H1 (cell line): ENCODE measurements at regions not wholly inside any gene's neighbourhood (a gene's known extent, or its start where the extent isn't known, plus 50 kb on each side); places are given as distances from the start of the nearest gene placed in this dataset.

Experiments
- CTCF ChIA-PET: fragments of 300-600 bp; sonication (Branson Sonifier 250); formaldehyde crosslinking; loops from one replicate; lab custom pipeline; 2021; ENCODE audit not compliant: partially characterized antibody; lab: Charles Lee
- POLR2A ChIA-PET: fragments of 300-600 bp; sonication (Branson Sonifier 250); formaldehyde crosslinking; loops from one replicate; lab custom pipeline; 2021; ENCODE audit warnings: inconsistent platforms; ENCODE audit not compliant: partially characterized antibody; lab: Charles Lee
- DNase-seq, 2 experiments: peaks; one replicate each; pipeline versions ENCODE4 v3.0.0 to v3.0.0-alpha.2; 2010 to 2022; ENCODE audit warnings: low spot score in 2 of 2, low read depth in 1 of 2, mixed read lengths in 1 of 2
- FAIRE-seq: peaks from 2 replicates; lab custom pipeline; 2011; peaks lifted over from hg19 to GRCh38; lab: Jason Lieb, UNC
- H2AFZ ChIP-seq: 2 replicates; pipeline ENCODE4 v1.8.1; 2012; ENCODE audit warnings: low read length, inconsistent platforms
- H2AK5ac ChIP-seq: 2 replicates; pipeline ENCODE4 v1.6.1; 2013; ENCODE audit warnings: low read depth, low read length
- H2BK120ac ChIP-seq: replicated peaks from 2 replicates; pipeline ENCODE3; 2013; ENCODE audit warnings: low read depth, low read length, inconsistent platforms
- H2BK12ac ChIP-seq: 2 replicates; pipeline ENCODE4 v1.6.1; 2013; ENCODE audit warnings: low read depth, low read length
- H2BK15ac ChIP-seq: 2 replicates; pipeline ENCODE4 v1.6.1; 2013; ENCODE audit warnings: low read length
- H2BK20ac ChIP-seq: 2 replicates; pipeline ENCODE4 v1.6.1; 2013; ENCODE audit warnings: low read length
- H2BK5ac ChIP-seq: 2 replicates; pipeline ENCODE4 v1.6.1; 2013; ENCODE audit warnings: low read depth, low read length
- H3K14ac ChIP-seq: 2 replicates; pipeline ENCODE4 v1.6.1; 2013; ENCODE audit warnings: inconsistent platforms; ENCODE audit not compliant: insufficient read length
- H3K18ac ChIP-seq: 2 replicates; pipeline ENCODE4 v1.6.1; 2013; ENCODE audit warnings: low read length; ENCODE audit errors: extremely low read depth
- H3K23ac ChIP-seq: 2 replicates; pipeline ENCODE4 v1.6.1; 2013; ENCODE audit warnings: inconsistent platforms; ENCODE audit not compliant: insufficient read length
- H3K23me2 ChIP-seq: 2 replicates; pipeline ENCODE4 v1.6.1; 2013; ENCODE audit warnings: low read depth, low read length
- H3K27ac ChIP-seq: 2 replicates; pipeline ENCODE4 v1.6.1; 2011; ENCODE audit warnings: low read depth, low read length, inconsistent platforms
- H3K27me3 ChIP-seq, 4 experiments: replicated peaks in 1 of 4; 1 replicate in 1 of 4; 2 replicates in 3 of 4; pipeline versions ENCODE4 v1.6.1 to v1.8.1; 2011 to 2013; ENCODE audit warnings: low read length in 3 of 4, mild to moderate bottlenecking in 3 of 4, inconsistent platforms in 2 of 4, mixed read lengths in 2 of 4, moderate library complexity in 1 of 4; ENCODE audit not compliant: control insufficient read depth in 3 of 4, insufficient read depth in 3 of 4; ENCODE audit errors: extremely low read depth in 1 of 4
- H3K36me3 ChIP-seq, 4 experiments: 2 replicates each; pipeline versions ENCODE4 v1.6.1 to v1.8.1; 2011 to 2013; ENCODE audit warnings: mild to moderate bottlenecking in 4 of 4, low read length in 3 of 4, moderate library complexity in 2 of 4, control low read depth in 1 of 4, inconsistent platforms in 1 of 4; ENCODE audit not compliant: insufficient read depth in 4 of 4, control insufficient read depth in 2 of 4
- H3K4ac ChIP-seq: replicated peaks from 2 replicates; pipeline ENCODE3; 2013; ENCODE audit warnings: low read length, low read depth, mixed read lengths, inconsistent platforms; ENCODE audit not compliant: insufficient read length
- H3K4me1 ChIP-seq, 4 experiments: replicated peaks in 1 of 4; 1 replicate in 1 of 4; 2 replicates in 3 of 4; pipeline versions ENCODE4 v1.6.1 to v1.8.1; 2011 to 2013; ENCODE audit warnings: low read length in 3 of 4, inconsistent platforms in 2 of 4, mixed read lengths in 1 of 4; ENCODE audit not compliant: insufficient read depth in 4 of 4, control insufficient read depth in 3 of 4
- H3K4me2 ChIP-seq, 2 experiments: 2 replicates each; pipeline versions ENCODE4 v1.6.1 to v1.8.1; 2011 to 2013; ENCODE audit warnings: low read depth in 2 of 2, low read length in 2 of 2, control low read depth in 1 of 2, inconsistent platforms in 1 of 2, mild to moderate bottlenecking in 1 of 2; ENCODE audit not compliant: insufficient read depth in 1 of 2
- H3K4me3 ChIP-seq, 4 experiments: fragments of 200-600, 300-600 bp in 1 of 4; sonication (generic), shearing (Covaris generic), sonication (Bioruptor Twin) in 1 of 4; 2 replicates each; pipeline versions ENCODE4 v1.5.1 to v1.8.1; 2011 to 2016; ENCODE audit warnings: low read length in 4 of 4, low read depth in 3 of 4, control low read depth in 2 of 4, inconsistent platforms in 2 of 4, mild to moderate bottlenecking in 2 of 4, mixed read lengths in 1 of 4, moderate library complexity in 1 of 4; ENCODE audit not compliant: insufficient read depth in 2 of 4; ENCODE audit errors: extremely low read depth in 1 of 4
- H3K56ac ChIP-seq: replicated peaks from 2 replicates; pipeline ENCODE3; 2013; ENCODE audit warnings: low read depth, mild to moderate bottlenecking, mixed read lengths, low read length, inconsistent platforms; ENCODE audit not compliant: insufficient read length
- H3K79me1 ChIP-seq: 2 replicates; pipeline ENCODE4 v1.6.1; 2013; ENCODE audit warnings: low read depth, low read length, control low read depth
- H3K79me2 ChIP-seq, 2 experiments: 2 replicates each; pipeline versions ENCODE4 v1.6.1 to v1.8.1; 2012 to 2013; ENCODE audit warnings: low read length in 2 of 2, mild to moderate bottlenecking in 2 of 2, inconsistent platforms in 1 of 2; ENCODE audit not compliant: insufficient read depth in 2 of 2, control insufficient read depth in 1 of 2
- H3K9ac ChIP-seq, 4 experiments: replicated peaks in 1 of 4; 1 replicate in 1 of 4; 2 replicates in 3 of 4; pipeline versions ENCODE4 v1.6.1 to v1.8.1; 2011 to 2013; ENCODE audit warnings: low read depth in 3 of 4, low read length in 3 of 4, control low read depth in 2 of 4, mild to moderate bottlenecking in 2 of 4, moderate library complexity in 2 of 4, inconsistent platforms in 1 of 4; ENCODE audit errors: extremely low read depth in 1 of 4
- H3K9me3 ChIP-seq, 2 experiments: 2 replicates each; pipeline versions ENCODE4 v1.6.1 to v1.8.1; 2012 to 2013; ENCODE audit warnings: mild to moderate bottlenecking in 2 of 2, moderate library complexity in 2 of 2, control low read depth in 1 of 2, inconsistent platforms in 1 of 2, low read depth in 1 of 2, low read length in 1 of 2, mixed read lengths in 1 of 2; ENCODE audit not compliant: insufficient read depth in 2 of 2
- H4K20me1 ChIP-seq, 2 experiments: replicated peaks in 1 of 2; 2 replicates each; pipeline versions ENCODE3 to v1.8.1; 2011 to 2013; ENCODE audit warnings: inconsistent platforms in 2 of 2, low read length in 2 of 2, mild to moderate bottlenecking in 1 of 2; ENCODE audit not compliant: insufficient read depth in 2 of 2, control insufficient read depth in 1 of 2
- H4K5ac ChIP-seq: 2 replicates; pipeline ENCODE4 v1.6.1; 2013; ENCODE audit warnings: low read length, low read depth, mixed read lengths, inconsistent platforms; ENCODE audit not compliant: insufficient read length
- H4K8ac ChIP-seq: 2 replicates; pipeline ENCODE4 v1.8.0; 2013; ENCODE audit warnings: mild to moderate bottlenecking, moderate library complexity, low read length, inconsistent platforms; ENCODE audit not compliant: insufficient read depth; ENCODE audit errors: extremely low read depth
- H4K91ac ChIP-seq: replicated peaks from 2 replicates; pipeline ENCODE3; 2013; ENCODE audit warnings: low read length, mixed read lengths, inconsistent platforms; ENCODE audit not compliant: insufficient read length
- BRCA1 ChIP-seq: IDR thresholded peaks from 2 replicates; pipeline ENCODE4 v1.6.1; 2012; ENCODE audit warnings: low read depth, low read length, improper control_type of control experiment
- CHD2 ChIP-seq: IDR thresholded peaks from 2 replicates; pipeline ENCODE4 v1.6.1; 2012; ENCODE audit warnings: low read length, improper control_type of control experiment
- CREB1 ChIP-seq: IDR thresholded peaks from 2 replicates; pipeline ENCODE4 v1.6.1; 2012; ENCODE audit warnings: inconsistent platforms
- EGR1 ChIP-seq: IDR thresholded peaks from 2 replicates; pipeline ENCODE4 v1.6.1; 2011; ENCODE audit warnings: low read depth, low read length, borderline replicate concordance
- EZH2 ChIP-seq: fragments of 200-600 bp; sonication (generic); IDR thresholded peaks from 2 replicates; pipeline ENCODE4 v1.7.1; 2012; ENCODE audit warnings: low read depth, mild to moderate bottlenecking, moderate library complexity, low read length, inconsistent platforms; ENCODE audit not compliant: severe bottlenecking
- JUND ChIP-seq: IDR thresholded peaks from 2 replicates; pipeline ENCODE4 v1.6.1; 2011; ENCODE audit warnings: mild to moderate bottlenecking, improper control_type of control experiment, low read length
- KDM5A ChIP-seq: fragments of 200-600 bp; IDR thresholded peaks from 2 replicates; pipeline ENCODE4 v1.7.1; 2012; ENCODE audit warnings: mild to moderate bottlenecking, low read length, inconsistent platforms, mixed read lengths
- MAFK ChIP-seq: IDR thresholded peaks from 2 replicates; pipeline ENCODE4 v1.6.1; 2012; ENCODE audit warnings: low read depth, mild to moderate bottlenecking, improper control_type of control experiment, low read length
- PHF8 ChIP-seq: fragments of 200-600 bp; sonication (generic); conservative IDR thresholded peaks from 2 replicates; pipeline ENCODE4 v1.7.1; 2012; ENCODE audit warnings: low read depth, mild to moderate bottlenecking, inconsistent platforms, low read length, moderate library complexity
- TCF12 ChIP-seq: IDR thresholded peaks from 2 replicates; pipeline ENCODE4 v1.6.1; 2011; ENCODE audit warnings: low read depth, mild to moderate bottlenecking, low read length
- ZNF274 ChIP-seq: IDR thresholded peaks from 2 replicates; pipeline ENCODE4 v1.7.0; 2012; ENCODE audit warnings: low read length, borderline replicate concordance; ENCODE audit errors: extremely low read depth
- WGBS, 2 experiments: shearing (Covaris generic) in 1 of 2; methylation state at CpG; one replicate each; pipeline versions ENCODE4 v1.1.6 to v1.1.7; 2013 to 2015; ENCODE audit warnings: low lambda C conversion rate in 2 of 2, mixed read lengths in 2 of 2, inconsistent platforms in 1 of 2, low coverage in 1 of 2, missing lambda C conversion rate in 1 of 2; ENCODE audit not compliant: insufficient replicate concordance in 2 of 2, insufficient coverage in 1 of 2, insufficient read length in 1 of 2; ENCODE audit errors: extremely low coverage in 1 of 2, missing lambda C conversion rate in 1 of 2; 5-methylcytosine and 5-hydroxymethylcytosine counted together

DNA sequence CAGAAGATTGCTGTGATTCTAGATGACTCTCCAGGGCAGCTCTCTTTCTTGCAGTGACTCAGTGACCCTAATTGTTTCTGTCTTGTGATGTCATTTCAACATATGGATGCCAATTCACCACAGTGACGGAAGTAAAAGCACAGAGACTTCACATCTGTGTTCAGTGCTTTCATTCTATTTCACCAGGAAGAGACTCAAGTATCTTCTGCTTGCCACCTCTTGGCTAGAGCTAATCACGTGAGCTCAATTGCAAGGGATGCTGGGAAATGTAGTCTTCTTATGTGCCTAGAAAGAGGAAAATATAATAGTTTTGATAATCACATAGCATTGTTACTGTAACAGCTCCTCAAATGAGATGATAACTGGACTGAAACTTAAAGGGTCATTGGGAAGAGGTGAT is 453.3 kb upstream of the KLF4 start:
- H2AK5ac ChIP-seq, result no peak overlapping the region
- no peaks in the 10 kb centered on the region for H3K79me2 ChIP-seq
- H3K14ac ChIP-seq, result no peak overlapping the region
- no peak overlapping the region for H3K9ac ChIP-seq
- H3K79me1 ChIP-seq, result no peaks in the 10 kb centered on the region
- FAIRE-seq (no peak), DNase-seq (no peak)
- H3K4me3 ChIP-seq, result no peak overlapping the region
- no peak overlapping the region for H4K8ac ChIP-seq
- H2AFZ ChIP-seq, result no peak overlapping the region
- no peak overlapping the region for H3K18ac ChIP-seq
- no peak overlapping the region for H4K5ac ChIP-seq
- H3K4me2 ChIP-seq, result no peak overlapping the region
- CTCF ChIA-PET, result interaction anchor here (0.9 kb wide), 1 partner anchor 330 kb away, joined by 3 read pairs; no protein-coding TSS in a partner anchor
- POLR2A ChIA-PET, result no interaction called here
- no peak overlapping the region for H2BK120ac ChIP-seq
- no peak overlapping the region for H3K56ac ChIP-seq
- no peaks in the 10 kb centered on the region for H3K9me3 ChIP-seq
- H2BK15ac ChIP-seq, result no peak overlapping the region
- no peak overlapping the region for H2BK12ac ChIP-seq
- H4K91ac ChIP-seq, result no peak overlapping the region
- H3K4ac ChIP-seq, result no peak overlapping the region
- no peaks in the 10 kb centered on the region for H4K20me1 ChIP-seq
- H3K27me3 ChIP-seq, result no peaks in the 10 kb centered on the region
- H2BK20ac ChIP-seq, result no peak overlapping the region
- no peak overlapping the region for H2BK5ac ChIP-seq
- H3K23ac ChIP-seq, result no peak overlapping the region
- H3K27ac ChIP-seq, result no peak overlapping the region
- H3K36me3 ChIP-seq, result no peaks in the 10 kb centered on the region
- H3K23me2 ChIP-seq, result no peaks in the 10 kb centered on the region
- WGBS, 2 experiments, result 94% methylated on average over 2 of the region's 2 CpGs; no CpG with 5 or more reads in 1 of the 2 experiments
- no peaks in the 10 kb centered on the region for H3K4me1 ChIP-seq
- no peak for TF ChIP-seq ZNF274
- TF ChIP-seq CHD2, result no peak
- no peak for TF ChIP-seq JUND
- no peak for TF ChIP-seq PHF8
- TF ChIP-seq CREB1, result no peak
- no peak for TF ChIP-seq TCF12
- TF ChIP-seq MAFK, result no peak
- TF ChIP-seq BRCA1, result no peak
- TF ChIP-seq KDM5A, result no peak
- TF ChIP-seq EGR1, result no peak
- TF ChIP-seq EZH2, result no peak
